Thyroid gland (tissue), 4 donors: ENCODE measurements at regions not wholly inside any gene's neighbourhood (a gene's known extent, or its start where the extent isn't known, plus 50 kb on each side); places are given as distances from the start of the nearest gene placed in this dataset.

Source experiments
- POLR2A ChIP-seq, 2 donors: fragments of 450-650 bp; IDR thresholded peaks; one replicate each; pipeline ENCODE4 v1.6.1; 2017; ENCODE audit warnings: antibody characterized with exemption in 2 of 2, mild to moderate bottlenecking in 2 of 2, moderate library complexity in 1 of 2
- TF ChIP-seq, protein P1 (sequence below), 6 experiments: fragments of 200-600 bp in 3 of 6; fragments of 450-650 bp in 3 of 6; sonication (generic) in 3 of 6; IDR thresholded peaks; one replicate each; pipeline ENCODE4 v1.5.1; 2016 to 2019; ENCODE audit warnings: antibody characterized with exemption in 6 of 6, mild to moderate bottlenecking in 2 of 6, inconsistent platforms in 1 of 6, moderate library complexity in 1 of 6

- TF ChIP-seq, protein P1, sequence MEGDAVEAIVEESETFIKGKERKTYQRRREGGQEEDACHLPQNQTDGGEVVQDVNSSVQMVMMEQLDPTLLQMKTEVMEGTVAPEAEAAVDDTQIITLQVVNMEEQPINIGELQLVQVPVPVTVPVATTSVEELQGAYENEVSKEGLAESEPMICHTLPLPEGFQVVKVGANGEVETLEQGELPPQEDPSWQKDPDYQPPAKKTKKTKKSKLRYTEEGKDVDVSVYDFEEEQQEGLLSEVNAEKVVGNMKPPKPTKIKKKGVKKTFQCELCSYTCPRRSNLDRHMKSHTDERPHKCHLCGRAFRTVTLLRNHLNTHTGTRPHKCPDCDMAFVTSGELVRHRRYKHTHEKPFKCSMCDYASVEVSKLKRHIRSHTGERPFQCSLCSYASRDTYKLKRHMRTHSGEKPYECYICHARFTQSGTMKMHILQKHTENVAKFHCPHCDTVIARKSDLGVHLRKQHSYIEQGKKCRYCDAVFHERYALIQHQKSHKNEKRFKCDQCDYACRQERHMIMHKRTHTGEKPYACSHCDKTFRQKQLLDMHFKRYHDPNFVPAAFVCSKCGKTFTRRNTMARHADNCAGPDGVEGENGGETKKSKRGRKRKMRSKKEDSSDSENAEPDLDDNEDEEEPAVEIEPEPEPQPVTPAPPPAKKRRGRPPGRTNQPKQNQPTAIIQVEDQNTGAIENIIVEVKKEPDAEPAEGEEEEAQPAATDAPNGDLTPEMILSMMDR (IDR thresholded peaks at IDR 0.05) = no peak
- TF ChIP-seq POLR2A (IDR thresholded peaks at IDR 0.05) = no peak
These were observed 366.8 kb upstream of the SALL3 start for GRCh38 chr18:78612801-78613200.
